HepG2 (cell line): ENCODE measurements at regions not wholly inside any gene's neighbourhood (a gene's known extent, or its start where the extent isn't known, plus 50 kb on each side); places are given as distances from the start of the nearest gene placed in this dataset.

Experiments
- CREM ChIP-seq, 2 experiments: sonication (generic) in 1 of 2; formaldehyde crosslinking in 1 of 2; IDR thresholded peaks; 2 replicates each; pipeline versions ENCODE4 v1.4.0 to v1.6.1; 2016 to 2020; ENCODE audit warnings: antibody characterized with exemption in 1 of 2, mild to moderate bottlenecking in 1 of 2, missing genetic modification reagents in 1 of 2
- DR1 ChIP-seq: sonication (generic); formaldehyde crosslinking; IDR thresholded peaks from 2 replicates; pipeline ENCODE4 v1.8.0; 2021; ENCODE audit warnings: mild to moderate bottlenecking, missing genetic modification reagents, inconsistent platforms
- ELF4 ChIP-seq: sonication (generic); formaldehyde crosslinking; IDR thresholded peaks from 2 replicates; pipeline ENCODE4 v1.5.0; 2020; ENCODE audit warnings: missing genetic modification reagents, mild to moderate bottlenecking, moderate library complexity, borderline replicate concordance
- EP300 ChIP-seq, 3 experiments: sonication (generic) in 1 of 3; formaldehyde crosslinking in 1 of 3; IDR thresholded peaks; 2 replicates each; pipeline versions ENCODE4 v1.5.1 to v1.6.1; 2011 to 2020; ENCODE audit warnings: low read depth in 2 of 3, low read length in 2 of 3, borderline replicate concordance in 1 of 3, improper control_type of control experiment in 1 of 3, mild to moderate bottlenecking in 1 of 3, missing genetic modification reagents in 1 of 3, moderate library complexity in 1 of 3
- EZH2 ChIP-seq: conservative IDR thresholded peaks from 2 replicates; pipeline ENCODE4 v1.6.1; 2012; ENCODE audit warnings: mild to moderate bottlenecking, low read depth, low read length, moderate library complexity
- FOXA3 ChIP-seq: IDR thresholded peaks from 2 replicates; pipeline ENCODE4 v1.6.1; 2016; ENCODE audit warnings: missing genetic modification reagents, missing compliant biosample characterization
- HMG20A ChIP-seq: IDR thresholded peaks from 2 replicates; pipeline ENCODE4 v1.6.1; 2016; ENCODE audit warnings: borderline replicate concordance
- KMT2A ChIP-seq: sonication (generic); formaldehyde crosslinking; IDR thresholded peaks from 2 replicates; pipeline ENCODE4 v1.4.0; 2020; ENCODE audit warnings: missing genetic modification reagents
- MATR3 ChIP-seq: sonication (generic); formaldehyde crosslinking; IDR thresholded peaks from 2 replicates; pipeline ENCODE4 v1.4.0; 2020; ENCODE audit warnings: missing genetic modification reagents
- NR3C1 ChIP-seq: sonication (generic); formaldehyde crosslinking; IDR thresholded peaks from 2 replicates; pipeline ENCODE4 v1.4.0; 2020; ENCODE audit warnings: missing genetic modification reagents
- SIN3A ChIP-seq: IDR thresholded peaks from 2 replicates; pipeline ENCODE4 v1.6.1; 2011; ENCODE audit warnings: low read depth, mild to moderate bottlenecking, control low read depth, low read length, borderline replicate concordance
- SKI ChIP-seq: fragments of 450-650 bp; IDR thresholded peaks from one replicate; pipeline ENCODE4 v1.6.1; 2018; ENCODE audit warnings: mild to moderate bottlenecking; ENCODE audit not compliant: partially characterized antibody
- TAF1 ChIP-seq: sonication (generic); formaldehyde crosslinking; IDR thresholded peaks from 2 replicates; pipeline ENCODE4 v1.4.0; 2020; ENCODE audit warnings: missing genetic modification reagents
- ZIK1 ChIP-seq: sonication (generic); formaldehyde crosslinking; IDR thresholded peaks from 2 replicates; pipeline ENCODE4 v1.5.0; 2020; ENCODE audit warnings: mild to moderate bottlenecking, low read depth, missing genetic modification reagents, borderline replicate concordance
- ZNF3 ChIP-seq: IDR thresholded peaks from 2 replicates; pipeline ENCODE4 v1.7.0; 2017; ENCODE audit warnings: inconsistent platforms
- ZNF577 ChIP-seq: sonication (generic); formaldehyde crosslinking; IDR thresholded peaks from 2 replicates; pipeline ENCODE4 v1.4.0; 2020; ENCODE audit warnings: mild to moderate bottlenecking, low read depth, missing genetic modification reagents, borderline replicate concordance
- ZNF839 ChIP-seq: sonication (generic); formaldehyde crosslinking; IDR thresholded peaks from 2 replicates; pipeline ENCODE4 v1.4.0; 2020; ENCODE audit warnings: missing genetic modification reagents, mild to moderate bottlenecking, borderline replicate concordance
- ZSCAN31 ChIP-seq: sonication (generic); formaldehyde crosslinking; IDR thresholded peaks from 2 replicates; pipeline ENCODE4 v1.5.0; 2020; ENCODE audit warnings: low read depth, mild to moderate bottlenecking, missing genetic modification reagents
- TF ChIP-seq, protein P1 (sequence below): sonication (generic); formaldehyde crosslinking; IDR thresholded peaks from 2 replicates; pipeline ENCODE4 v1.5.0; 2020; ENCODE audit warnings: mild to moderate bottlenecking, missing genetic modification reagents
- TF ChIP-seq, protein P2 (sequence below): sonication (generic); formaldehyde crosslinking; IDR thresholded peaks from 2 replicates; pipeline ENCODE4 v1.8.1; 2022; ENCODE audit warnings: mild to moderate bottlenecking, missing genetic modification reagents
- TF ChIP-seq, protein P3 (sequence below): IDR thresholded peaks from 2 replicates; pipeline ENCODE4 v1.6.1; 2016; ENCODE audit warnings: low read depth
- TF ChIP-seq, protein P4 (sequence below): sonication (generic); formaldehyde crosslinking; IDR thresholded peaks from 2 replicates; pipeline ENCODE4 v1.5.0; 2020; ENCODE audit warnings: missing genetic modification reagents
- TF ChIP-seq, protein P5 (sequence below): sonication (generic); formaldehyde crosslinking; IDR thresholded peaks from 2 replicates; pipeline ENCODE4 v1.8.1; 2023; ENCODE audit warnings: mild to moderate bottlenecking, missing genetic modification reagents

DNA sequence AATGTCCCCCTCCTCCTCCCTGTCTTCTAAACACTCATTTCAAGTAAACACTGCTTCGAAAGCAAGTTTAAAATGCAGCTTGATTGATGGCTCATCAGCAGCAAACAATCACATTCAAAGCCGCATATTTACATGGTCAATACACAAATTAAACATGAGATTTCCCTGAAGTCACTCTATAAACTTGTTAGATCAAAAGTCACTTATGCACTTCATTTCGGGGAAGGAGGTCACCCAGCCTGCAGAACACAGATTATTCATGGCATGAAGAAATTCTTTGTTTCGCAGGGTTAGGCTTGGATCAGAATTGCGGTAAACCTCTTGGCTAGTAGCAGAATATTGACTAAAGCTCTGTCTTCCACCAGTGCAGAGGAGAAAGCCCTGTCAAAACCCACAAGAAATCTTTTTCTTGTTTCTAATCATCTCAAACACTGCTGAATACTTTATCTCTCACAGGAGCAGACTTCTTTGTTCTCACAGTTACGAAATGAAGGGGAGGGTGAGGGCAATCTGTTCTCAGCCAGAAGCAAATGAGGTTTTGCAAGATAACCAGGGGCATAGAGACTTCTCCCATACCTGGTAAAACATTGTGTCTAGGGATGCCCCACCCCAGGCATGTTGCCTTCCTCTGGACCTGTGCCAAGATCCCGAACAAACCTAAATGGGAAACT, 133.3 kb upstream of the CHL1 start (continued):
- TF ChIP-seq, protein P1, sequence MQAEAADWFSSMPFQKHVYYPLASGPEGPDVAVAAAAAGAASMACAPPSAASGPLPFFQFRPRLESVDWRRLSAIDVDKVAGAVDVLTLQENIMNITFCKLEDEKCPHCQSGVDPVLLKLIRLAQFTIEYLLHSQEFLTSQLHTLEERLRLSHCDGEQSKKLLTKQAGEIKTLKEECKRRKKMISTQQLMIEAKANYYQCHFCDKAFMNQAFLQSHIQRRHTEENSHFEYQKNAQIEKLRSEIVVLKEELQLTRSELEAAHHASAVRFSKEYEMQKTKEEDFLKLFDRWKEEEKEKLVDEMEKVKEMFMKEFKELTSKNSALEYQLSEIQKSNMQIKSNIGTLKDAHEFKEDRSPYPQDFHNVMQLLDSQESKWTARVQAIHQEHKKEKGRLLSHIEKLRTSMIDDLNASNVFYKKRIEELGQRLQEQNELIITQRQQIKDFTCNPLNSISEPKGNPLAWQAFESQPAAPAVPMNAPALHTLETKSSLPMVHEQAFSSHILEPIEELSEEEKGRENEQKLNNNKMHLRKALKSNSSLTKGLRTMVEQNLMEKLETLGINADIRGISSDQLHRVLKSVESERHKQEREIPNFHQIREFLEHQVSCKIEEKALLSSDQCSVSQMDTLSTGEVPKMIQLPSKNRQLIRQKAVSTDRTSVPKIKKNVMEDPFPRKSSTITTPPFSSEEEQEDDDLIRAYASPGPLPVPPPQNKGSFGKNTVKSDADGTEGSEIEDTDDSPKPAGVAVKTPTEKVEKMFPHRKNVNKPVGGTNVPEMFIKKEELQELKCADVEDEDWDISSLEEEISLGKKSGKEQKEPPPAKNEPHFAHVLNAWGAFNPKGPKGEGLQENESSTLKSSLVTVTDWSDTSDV, result no peak
- TF ChIP-seq MATR3, result no peak
- TF ChIP-seq ZSCAN31 (CRISPR knock-in tag), result no peak
- no peak for TF ChIP-seq KMT2A (CRISPR knock-in tag)
- no peak for TF ChIP-seq SKI
- TF ChIP-seq ZNF3 (CRISPR knock-in tag), result no peak
- TF ChIP-seq NR3C1 (CRISPR knock-in tag), result no peak
- TF ChIP-seq CREM (IDR thresholded peaks at IDR 0.05), result peak; percentile 41
- no peak for TF ChIP-seq CREM (CRISPR knock-in tag; IDR thresholded peaks at IDR 0.05)
- peak; percentile 83 for TF ChIP-seq FOXA3 (CRISPR knock-in tag)
- no peak for TF ChIP-seq SIN3A
- TF ChIP-seq, protein P2, sequence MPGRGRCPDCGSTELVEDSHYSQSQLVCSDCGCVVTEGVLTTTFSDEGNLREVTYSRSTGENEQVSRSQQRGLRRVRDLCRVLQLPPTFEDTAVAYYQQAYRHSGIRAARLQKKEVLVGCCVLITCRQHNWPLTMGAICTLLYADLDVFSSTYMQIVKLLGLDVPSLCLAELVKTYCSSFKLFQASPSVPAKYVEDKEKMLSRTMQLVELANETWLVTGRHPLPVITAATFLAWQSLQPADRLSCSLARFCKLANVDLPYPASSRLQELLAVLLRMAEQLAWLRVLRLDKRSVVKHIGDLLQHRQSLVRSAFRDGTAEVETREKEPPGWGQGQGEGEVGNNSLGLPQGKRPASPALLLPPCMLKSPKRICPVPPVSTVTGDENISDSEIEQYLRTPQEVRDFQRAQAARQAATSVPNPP (CRISPR knock-in tag), result no peak
- TF ChIP-seq ZNF839 (CRISPR knock-in tag), result no peak
- TF ChIP-seq ELF4 (CRISPR knock-in tag), result no peak
- TF ChIP-seq, protein P3, sequence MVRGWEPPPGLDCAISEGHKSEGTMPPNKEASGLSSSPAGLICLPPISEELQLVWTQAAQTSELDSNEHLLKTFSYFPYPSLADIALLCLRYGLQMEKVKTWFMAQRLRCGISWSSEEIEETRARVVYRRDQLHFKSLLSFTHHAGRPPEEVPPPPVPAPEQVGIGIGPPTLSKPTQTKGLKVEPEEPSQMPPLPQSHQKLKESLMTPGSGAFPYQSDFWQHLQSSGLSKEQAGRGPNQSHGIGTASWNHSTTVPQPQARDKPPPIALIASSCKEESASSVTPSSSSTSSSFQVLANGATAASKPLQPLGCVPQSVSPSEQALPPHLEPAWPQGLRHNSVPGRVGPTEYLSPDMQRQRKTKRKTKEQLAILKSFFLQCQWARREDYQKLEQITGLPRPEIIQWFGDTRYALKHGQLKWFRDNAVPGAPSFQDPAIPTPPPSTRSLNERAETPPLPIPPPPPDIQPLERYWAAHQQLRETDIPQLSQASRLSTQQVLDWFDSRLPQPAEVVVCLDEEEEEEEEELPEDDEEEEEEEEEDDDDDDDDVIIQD (CRISPR knock-in tag), result no peak
- no peak for TF ChIP-seq ZNF577 (CRISPR knock-in tag)
- no peak for TF ChIP-seq DR1 (CRISPR knock-in tag)
- TF ChIP-seq HMG20A (CRISPR knock-in tag), result peak; percentile 56; the same call in 1 of the 2 replicates
- TF ChIP-seq EP300 (IDR thresholded peaks at IDR 0.05; ENCODE audit: low read depth in 2 of 2, low read length in 2 of 2), result peak in 1 of 2 experiments; percentile 52; a peak in 2 of 4 replicates
- peak; percentile 71 for TF ChIP-seq EP300 (CRISPR knock-in tag; IDR thresholded peaks at IDR 0.05; ENCODE audit: borderline replicate concordance)
- TF ChIP-seq, protein P4, sequence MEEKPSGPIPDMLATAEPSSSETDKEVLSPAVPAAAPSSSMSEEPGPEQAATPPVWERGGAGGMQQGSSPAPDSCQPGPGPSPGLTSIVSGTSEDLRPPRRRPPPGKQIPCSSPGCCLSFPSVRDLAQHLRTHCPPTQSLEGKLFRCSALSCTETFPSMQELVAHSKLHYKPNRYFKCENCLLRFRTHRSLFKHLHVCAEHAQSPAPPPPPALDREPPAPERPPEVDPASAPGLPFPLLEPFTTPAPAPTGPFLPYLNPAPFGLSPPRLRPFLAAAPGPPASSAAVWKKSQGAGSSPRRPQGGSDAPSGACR (CRISPR knock-in tag), result no peak
- TF ChIP-seq, protein P5, sequence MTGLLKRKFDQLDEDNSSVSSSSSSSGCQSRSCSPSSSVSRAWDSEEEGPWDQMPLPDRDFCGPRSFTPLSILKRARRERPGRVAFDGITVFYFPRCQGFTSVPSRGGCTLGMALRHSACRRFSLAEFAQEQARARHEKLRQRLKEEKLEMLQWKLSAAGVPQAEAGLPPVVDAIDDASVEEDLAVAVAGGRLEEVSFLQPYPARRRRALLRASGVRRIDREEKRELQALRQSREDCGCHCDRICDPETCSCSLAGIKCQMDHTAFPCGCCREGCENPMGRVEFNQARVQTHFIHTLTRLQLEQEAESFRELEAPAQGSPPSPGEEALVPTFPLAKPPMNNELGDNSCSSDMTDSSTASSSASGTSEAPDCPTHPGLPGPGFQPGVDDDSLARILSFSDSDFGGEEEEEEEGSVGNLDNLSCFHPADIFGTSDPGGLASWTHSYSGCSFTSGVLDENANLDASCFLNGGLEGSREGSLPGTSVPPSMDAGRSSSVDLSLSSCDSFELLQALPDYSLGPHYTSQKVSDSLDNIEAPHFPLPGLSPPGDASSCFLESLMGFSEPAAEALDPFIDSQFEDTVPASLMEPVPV (CRISPR knock-in tag), result no peak
- TF ChIP-seq TAF1 (CRISPR knock-in tag), result no peak
- no peak for TF ChIP-seq ZIK1
- no peak for TF ChIP-seq EZH2
